HG02623 (cell line): ENCODE measurements at regions not wholly inside any gene's neighbourhood (a gene's known extent, or its start where the extent isn't known, plus 50 kb on each side); places are given as distances from the start of the nearest gene placed in this dataset.
A peak's percentile ranks its signal among the peaks of the same experiment; 100 is the strongest.

Source experiments
- ATAC-seq: cut with Tn5 transposase; IDR thresholded peaks from one replicate; pipeline ENCODE4 v1.9.1; 2021; ENCODE audit warnings: moderate library complexity; ENCODE audit not compliant: unreplicated experiment

DNA sequence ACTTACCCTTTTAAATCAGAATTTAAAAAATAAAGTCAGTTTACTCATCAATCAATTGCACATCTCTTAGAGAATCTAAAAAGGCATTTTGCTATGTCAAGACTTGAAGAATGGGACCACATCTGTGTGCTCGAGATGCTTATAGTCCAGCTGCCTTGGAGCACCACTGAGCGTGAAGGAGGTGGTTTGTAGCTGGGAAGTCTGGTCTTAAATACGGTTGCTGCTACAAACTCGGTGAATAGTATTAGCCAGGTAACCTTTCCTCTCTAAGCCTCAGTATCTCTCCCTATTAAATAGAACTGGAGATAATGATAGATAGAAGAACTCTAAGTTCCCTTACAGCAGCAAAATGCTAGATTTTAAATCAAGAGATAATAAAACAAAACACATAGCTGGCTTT is 289.7 kb downstream of the TRIB2 start:
- no peak for ATAC-seq

DNA sequence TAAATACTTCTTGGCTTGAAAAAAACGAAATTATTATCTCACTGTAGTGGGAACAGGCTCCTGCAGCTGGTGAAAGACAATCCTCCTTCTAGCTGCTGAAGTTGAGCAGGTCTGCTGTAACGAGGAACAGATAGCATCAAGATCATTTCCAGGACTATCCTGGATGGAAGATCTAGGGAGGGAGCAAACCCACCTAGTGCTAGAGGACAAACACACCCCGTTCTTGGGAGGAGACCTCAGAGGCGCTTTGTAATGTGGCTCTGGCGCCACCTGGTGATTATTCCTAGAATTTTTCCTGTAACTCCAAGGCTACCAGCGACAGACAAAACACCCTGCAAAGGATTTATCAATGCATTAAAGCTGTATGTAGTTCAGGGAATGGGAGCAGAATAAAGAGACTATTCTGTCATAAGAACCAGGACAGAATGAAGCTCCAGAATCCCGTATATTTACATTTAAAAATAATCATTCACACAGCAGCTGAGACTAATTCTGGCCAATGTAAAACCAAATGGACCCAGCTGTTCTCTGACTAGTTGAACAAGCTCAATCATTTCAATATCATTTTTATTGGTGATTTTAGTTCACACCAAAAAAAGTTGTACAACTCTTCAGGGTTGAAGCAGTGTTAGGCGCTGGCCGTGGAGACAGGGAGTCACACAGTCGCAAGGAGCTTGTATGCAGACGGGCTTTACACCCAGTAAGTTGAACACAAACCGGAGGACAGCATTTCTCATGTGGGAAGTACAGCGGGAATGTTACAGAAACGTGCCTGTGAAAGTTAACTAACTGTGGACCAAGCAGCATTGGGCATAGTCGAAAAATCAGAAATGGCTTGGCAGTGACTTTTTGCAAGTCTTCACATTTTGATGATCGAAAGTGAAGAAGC is 290.3 kb downstream of the TRIB2 start:
- ATAC-seq, result peak; percentile 73

GRCh38 chr2:13009027-13009642 is 292.4 kb downstream of the TRIB2 start:
- ATAC-seq, result no peak

- ATAC-seq, result no peak
Measured at GRCh38 chr2:13010283-13010682, 293.5 kb downstream of the TRIB2 start.

- no peak for ATAC-seq
Measured at GRCh38 chr2:13014783-13015182, 298.0 kb downstream of the TRIB2 start.

DNA sequence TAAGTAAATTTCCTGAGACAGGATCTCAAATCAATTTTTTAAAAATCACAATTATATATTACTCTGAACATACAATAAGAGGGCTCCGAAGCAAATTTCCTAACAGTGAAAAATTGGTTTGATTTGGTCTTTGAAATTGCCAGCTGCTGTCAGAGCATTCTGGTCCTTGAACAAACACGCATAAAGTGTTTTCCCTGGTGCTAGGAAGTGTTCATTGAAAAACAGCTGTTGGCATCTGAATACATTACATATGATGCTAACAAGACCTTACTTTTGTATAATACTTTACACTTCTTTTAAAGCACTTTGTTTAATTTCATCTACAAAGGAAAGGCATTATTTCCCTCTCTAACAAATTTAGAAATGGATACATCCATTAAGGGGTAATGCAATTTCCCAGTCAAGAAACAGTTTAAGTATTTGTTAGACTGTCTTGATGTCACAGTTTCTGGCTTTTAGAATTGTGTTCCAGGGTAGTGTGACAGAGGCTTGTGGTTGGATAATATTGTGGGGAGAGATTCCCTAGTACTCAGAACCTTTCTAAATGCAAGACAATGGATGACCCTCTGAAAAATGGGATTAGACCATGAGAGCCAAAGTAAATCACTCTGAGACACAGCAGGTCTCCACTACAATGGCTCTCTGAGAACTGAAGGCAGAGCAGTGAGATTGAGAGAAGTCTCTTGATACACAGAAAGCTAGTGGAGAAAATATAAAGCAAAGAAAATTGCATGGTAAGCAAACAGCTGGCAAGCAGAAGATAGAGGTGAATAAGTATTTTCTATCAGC is 299.0 kb downstream of the TRIB2 start:
- no peak for ATAC-seq

GRCh38 chr2:13018490-13018889 is 301.8 kb downstream of the TRIB2 start:
- no peak for ATAC-seq

DNA sequence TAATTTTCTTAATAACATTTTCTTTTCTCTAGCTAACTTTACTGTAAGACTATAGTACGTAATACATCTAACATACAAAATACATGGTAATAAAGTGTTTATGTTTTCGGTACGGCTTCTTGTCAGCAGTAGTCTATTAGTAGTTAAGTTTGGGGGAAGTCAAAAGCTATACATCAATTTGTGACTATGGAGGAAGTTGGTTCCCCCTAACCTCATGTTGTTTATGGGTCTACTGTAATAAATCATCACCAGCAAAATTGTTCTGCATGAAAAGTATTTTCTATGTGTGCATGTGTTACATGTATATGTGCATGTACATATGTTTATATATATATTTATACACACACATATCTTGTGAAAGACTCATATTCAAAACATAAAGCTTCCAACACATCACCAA is 303.0 kb downstream of the TRIB2 start:
- ATAC-seq, result no peak

DNA sequence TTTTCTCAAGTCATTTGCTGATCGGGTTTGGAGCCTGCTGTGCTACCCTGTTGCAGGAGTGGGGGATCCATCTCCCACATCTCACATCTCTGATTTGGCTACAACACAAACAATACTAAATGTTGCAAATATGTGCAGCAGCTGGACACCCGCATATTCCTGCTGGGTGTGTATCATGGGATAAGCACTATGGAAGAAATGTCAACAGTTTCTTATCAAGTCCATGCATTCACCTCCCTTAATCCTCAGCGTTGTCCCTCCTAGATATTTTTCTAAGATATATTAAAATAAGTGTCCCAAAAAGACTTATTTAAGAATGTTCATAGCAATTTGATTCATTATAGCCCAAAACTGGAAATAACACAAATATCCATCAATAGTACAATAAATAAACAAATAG is 303.7 kb downstream of the TRIB2 start:
- no peak for ATAC-seq

DNA sequence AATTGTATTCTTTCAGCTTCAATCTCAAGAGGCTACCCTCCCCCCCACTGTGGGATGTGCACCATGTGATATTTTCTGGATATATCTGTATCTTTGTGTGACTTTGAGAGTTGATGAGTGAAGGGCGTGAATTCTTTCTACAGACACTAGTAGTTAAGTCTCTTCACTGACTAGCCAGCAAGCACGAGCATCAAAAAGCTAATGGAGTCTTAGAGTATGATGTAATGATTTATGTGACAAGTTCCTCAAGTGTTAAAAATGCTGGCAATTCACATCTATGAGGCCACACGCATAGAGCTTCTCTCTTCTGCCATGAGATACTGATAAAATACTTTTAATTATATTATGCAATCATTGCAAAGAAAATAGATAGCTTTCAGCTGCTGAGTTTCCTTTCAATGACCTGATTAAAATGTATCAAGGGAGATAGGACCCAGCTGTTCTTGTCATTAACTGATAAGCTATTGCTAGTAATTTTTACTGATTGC is 304.8 kb downstream of the TRIB2 start:
- ATAC-seq, result no peak

DNA sequence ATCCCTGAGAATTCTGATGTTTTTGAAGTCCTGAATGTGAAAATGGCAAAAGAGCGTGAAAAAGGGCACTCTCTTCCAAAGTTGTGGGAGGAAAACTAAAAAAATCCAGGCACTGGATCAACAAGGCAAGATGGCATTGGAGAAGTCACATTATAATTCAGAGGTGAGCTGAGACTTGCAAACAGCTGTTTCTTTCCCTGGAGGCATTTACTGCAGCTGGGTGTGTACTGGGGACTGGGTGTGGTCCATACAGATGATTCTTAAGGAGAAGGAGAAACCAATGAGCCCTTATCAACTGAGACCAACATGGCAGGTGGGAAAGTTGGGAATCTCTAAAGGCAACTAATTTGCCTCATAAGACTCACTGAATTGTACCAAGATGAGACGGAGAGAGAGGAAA is 313.9 kb downstream of the TRIB2 start:
- ATAC-seq, result no peak

DNA sequence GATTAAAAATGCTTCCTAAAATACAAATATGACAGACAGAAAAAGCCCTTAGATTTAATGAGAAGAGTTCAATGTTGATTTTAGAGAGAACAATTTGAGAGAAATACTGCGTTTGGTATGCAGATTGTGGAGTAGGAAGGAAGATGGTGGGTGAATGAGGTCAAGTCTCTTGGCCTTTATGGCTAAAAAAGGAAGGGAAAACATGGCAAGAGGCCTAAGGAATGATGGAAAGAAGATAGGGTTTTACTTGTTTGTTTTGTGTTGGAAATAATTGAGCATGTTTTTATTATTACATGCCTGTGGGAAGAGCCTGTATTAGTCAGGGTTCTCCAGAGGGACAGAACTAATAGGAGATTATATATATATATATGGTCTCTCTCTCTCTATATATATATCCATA is 318.1 kb downstream of the TRIB2 start:
- no peak for ATAC-seq

GRCh38 chr2:13035866-13036265 is 319.1 kb downstream of the TRIB2 start:
- no peak for ATAC-seq

GRCh38 chr2:13040043-13040442 is 323.3 kb downstream of the TRIB2 start:
- no peak for ATAC-seq

DNA sequence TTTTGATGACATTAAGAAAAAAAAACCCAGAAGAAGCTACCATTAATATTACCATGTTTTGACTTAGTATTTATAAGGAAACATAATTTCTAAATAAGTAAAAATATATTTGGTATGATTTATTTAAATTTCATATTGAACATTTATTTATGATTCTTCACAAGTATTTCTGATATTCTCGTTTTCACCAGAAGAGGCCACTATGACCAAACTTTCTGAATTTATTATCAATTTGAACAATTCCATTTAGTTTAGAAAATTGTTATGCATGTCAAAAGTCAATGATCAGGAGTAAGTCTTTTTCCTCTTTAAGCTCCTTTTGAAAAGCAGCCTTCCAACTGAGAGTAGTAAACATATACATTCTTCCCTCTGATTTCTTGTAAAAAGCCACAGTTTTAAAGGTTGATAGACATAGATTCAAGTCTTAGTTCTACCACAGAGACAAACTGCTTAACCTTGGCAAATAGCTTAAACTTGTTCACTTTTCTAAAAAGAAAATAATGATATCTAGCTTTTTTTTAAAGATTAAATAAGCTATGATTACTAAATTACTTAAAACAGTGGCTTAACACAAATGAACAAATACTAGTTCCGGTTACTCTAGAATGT is 329.9 kb downstream of the TRIB2 start:
- ATAC-seq, result no peak

DNA sequence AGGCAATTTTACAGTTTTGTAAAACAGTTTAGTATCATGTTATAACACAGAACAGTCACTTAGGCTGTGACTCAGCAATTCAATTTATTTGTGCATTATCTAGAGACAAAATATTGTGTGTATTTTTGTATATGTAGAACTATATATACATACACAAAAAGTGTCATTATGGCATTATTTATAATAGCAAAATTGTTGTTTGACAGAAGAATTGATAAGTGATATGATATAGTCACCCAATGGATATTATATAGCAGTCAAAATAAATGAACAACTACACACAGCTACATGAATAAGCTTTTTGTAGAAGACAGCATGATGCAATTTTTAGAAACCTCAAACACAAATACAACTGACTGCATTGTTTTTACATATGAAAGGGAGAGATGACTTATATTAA is 334.0 kb downstream of the TRIB2 start:
- no peak for ATAC-seq

DNA sequence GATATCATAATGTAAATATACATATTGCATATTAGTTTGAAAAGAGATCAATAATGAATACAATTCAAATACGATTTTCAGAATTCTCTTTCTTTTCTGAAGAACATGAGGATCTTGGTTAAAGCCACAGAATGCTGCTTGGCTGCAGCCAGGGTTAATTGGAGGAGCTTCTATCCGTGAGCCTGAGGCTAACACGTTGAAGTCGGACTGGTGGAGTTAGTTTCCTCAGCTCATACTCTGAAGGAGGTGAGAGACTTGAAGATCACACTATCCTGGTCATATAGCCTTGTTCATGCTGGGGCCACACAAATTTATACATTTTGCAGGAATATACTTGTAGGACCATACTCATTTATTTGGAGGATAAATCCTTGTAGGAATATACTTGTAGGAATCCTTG is 335.8 kb downstream of the TRIB2 start:
- ATAC-seq, result no peak

GRCh38 chr2:13056259-13056843 is 339.6 kb downstream of the TRIB2 start:
- ATAC-seq, result no peak

GRCh38 chr2:13057671-13058070 is 340.9 kb downstream of the TRIB2 start:
- ATAC-seq, result no peak

DNA sequence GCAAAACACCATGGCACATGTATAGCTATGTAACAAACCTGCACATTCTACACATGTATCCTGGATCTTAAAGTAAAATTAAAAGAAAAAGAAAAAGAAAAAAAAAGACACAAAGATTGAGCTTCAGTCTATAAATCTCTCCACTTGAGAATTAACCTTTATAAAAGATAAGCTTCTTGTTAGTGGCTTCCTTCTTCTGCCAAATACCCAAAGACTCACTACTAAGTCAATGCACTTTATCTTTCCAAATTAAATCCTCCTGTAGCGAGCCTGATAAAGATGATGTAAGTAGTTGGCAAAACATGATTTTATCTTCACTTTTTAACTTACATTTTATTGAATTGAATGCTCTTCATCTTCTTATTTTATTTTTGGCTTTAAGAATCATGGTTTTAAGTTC is 349.9 kb downstream of the TRIB2 start:
- ATAC-seq, result no peak

GRCh38 chr2:13067508-13067907 is 350.8 kb downstream of the TRIB2 start:
- no peak for ATAC-seq
